ENCODE measurements at regions not wholly inside any gene's neighbourhood (a gene's known extent, or its start where the extent isn't known, plus 50 kb on each side); places are given as distances from the start of the nearest gene placed in this dataset.

- TF ChIP-seq CTCF (IDR thresholded peaks at IDR 0.05) (no peak), POLR2A (IDR thresholded peaks at IDR 0.05) (no peak), POLR2AphosphoS5 (IDR thresholded peaks at IDR 0.05) (no peak)
Observed at GRCh38 chr18:5646739-5647138, 102.9 kb upstream of the EPB41L3 start.
